Skeletal muscle tissue (tissue), 3 donors: ENCODE measurements at regions not wholly inside any gene's neighbourhood (a gene's known extent, or its start where the extent isn't known, plus 50 kb on each side); places are given as distances from the start of the nearest gene placed in this dataset.
"Not testable (repeated sequence)": the region's sequence is repeated elsewhere in the genome, so short reads cannot be mapped to it uniquely, and the experiment has no call there.

Source experiments
- H3K27ac ChIP-seq: one replicate; pipeline ENCODE4 v1.7.0; 2013; ENCODE audit warnings: mild to moderate bottlenecking, low read depth, low read length, inconsistent platforms
- H3K27me3 ChIP-seq, 3 donors: one replicate each; pipeline ENCODE4 v1.7.0; 2013; ENCODE audit warnings: low read length in 3 of 3; ENCODE audit not compliant: control insufficient read depth in 3 of 3, insufficient read depth in 3 of 3
- H3K36me3 ChIP-seq, 3 donors: one replicate each; pipeline ENCODE4 v1.7.0; 2013; ENCODE audit warnings: low read length in 3 of 3; ENCODE audit not compliant: control insufficient read depth in 3 of 3, insufficient read depth in 3 of 3
- H3K4me1 ChIP-seq, 3 donors: one replicate each; pipeline ENCODE4 v1.7.0; 2013; ENCODE audit warnings: low read length in 3 of 3, mild to moderate bottlenecking in 3 of 3; ENCODE audit not compliant: control insufficient read depth in 3 of 3, insufficient read depth in 3 of 3
- H3K4me3 ChIP-seq, 3 donors: one replicate each; pipeline ENCODE4 v1.7.0; 2013; ENCODE audit warnings: low read length in 3 of 3
- H3K9ac ChIP-seq, 3 donors: one replicate each; pipeline ENCODE4 v1.7.0; 2013; ENCODE audit warnings: low read length in 3 of 3, mild to moderate bottlenecking in 3 of 3, moderate library complexity in 2 of 3, low read depth in 1 of 3
- H3K9me3 ChIP-seq, 3 donors: one replicate each; pipeline ENCODE4 v1.7.0; 2013; ENCODE audit warnings: low read length in 3 of 3; ENCODE audit not compliant: control insufficient read depth in 3 of 3
- donor health status: Osteomylitis.

- H3K9me3 ChIP-seq = peaks cover 0 to 2% (median 0%) of the 10 kb centered on the region in 3 donors
- no peak overlapping the region for H3K9ac ChIP-seq
- peaks cover 12 to 21% (median 15%) of the 10 kb centered on the region in 3 donors for H3K36me3 ChIP-seq
- no peak overlapping the region for H3K4me3 ChIP-seq
- no peaks in the 10 kb centered on the region for H3K27me3 ChIP-seq
- no peak overlapping the region for H3K27ac ChIP-seq
- no peaks in the 10 kb centered on the region for H3K4me1 ChIP-seq
These were observed 90.1 kb upstream of the PCAT7 start for GRCh38 chr9:94464790-94465189.

DNA sequence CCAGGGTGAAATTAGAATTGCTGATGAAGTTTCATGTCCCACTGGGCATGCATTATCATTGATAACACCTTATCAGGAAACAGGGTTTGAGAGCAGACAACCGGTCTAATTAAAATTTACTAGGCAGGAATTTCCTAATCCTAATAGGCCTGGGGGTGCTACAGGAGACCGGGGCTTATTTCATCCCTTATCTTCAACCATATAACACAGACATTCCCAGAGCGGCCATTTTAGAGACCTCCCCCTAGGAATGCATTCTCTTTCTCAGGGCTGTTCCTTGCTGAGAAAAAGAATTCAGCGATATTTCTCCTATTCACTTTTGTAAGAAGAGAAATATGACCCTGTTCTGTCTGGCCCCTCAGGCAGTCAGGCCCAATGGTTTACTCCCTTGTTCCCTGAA lies 82.8 kb upstream of the PCAT7 start:
- H3K4me3 ChIP-seq, H3K9me3 ChIP-seq, H3K27ac ChIP-seq, H3K9ac ChIP-seq, H3K4me1 ChIP-seq, H3K27me3 ChIP-seq, H3K36me3 ChIP-seq: not testable (repeated sequence)

DNA sequence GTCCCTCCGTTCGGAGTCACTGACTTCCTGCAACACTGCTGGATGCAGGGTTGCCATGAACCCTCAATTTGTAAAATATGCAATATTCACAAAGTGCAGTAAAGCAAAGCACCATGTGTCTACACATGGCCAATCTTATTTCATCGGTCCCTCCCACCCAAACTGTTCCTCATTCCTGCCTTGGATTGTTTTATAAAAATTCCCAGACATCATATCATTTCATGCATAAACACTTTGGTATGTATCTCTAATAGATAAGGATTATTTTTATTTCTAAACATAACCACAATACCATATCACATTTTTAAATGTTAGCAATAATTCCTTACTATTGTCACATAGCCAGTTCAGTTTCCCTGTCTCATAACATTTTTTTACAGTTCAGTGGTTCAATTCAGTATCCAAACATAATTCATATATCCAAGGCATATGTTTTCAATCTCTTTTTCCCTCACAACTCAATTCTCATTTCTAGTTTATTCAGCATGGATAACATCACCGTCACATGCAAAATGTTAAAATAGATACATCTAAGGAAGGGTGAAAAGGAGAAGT lies 82.0 kb upstream of the PCAT7 start:
- H3K4me3 ChIP-seq = no peak overlapping the region
- H3K9ac ChIP-seq = no peak overlapping the region
- H3K27ac ChIP-seq = no peak overlapping the region
- H3K27me3 ChIP-seq = no peaks in the 10 kb centered on the region
- H3K36me3 ChIP-seq = no peaks in the 10 kb centered on the region
- H3K9me3 ChIP-seq = no peaks in the 10 kb centered on the region
- H3K4me1 ChIP-seq = no peaks in the 10 kb centered on the region

- Histone ChIP-seq H3K9ac (no peak overlapping the region), H3K4me1 (no peaks in the 10 kb centered on the region), H3K4me3 (no peak overlapping the region), H3K9me3 (no peaks in the 10 kb centered on the region), H3K36me3 (no peaks in the 10 kb centered on the region), H3K27me3 (no peaks in the 10 kb centered on the region), H3K27ac (no peak overlapping the region)
These were observed 75.8 kb upstream of the PCAT7 start for GRCh38 chr9:94478755-94479730.

- no peak overlapping the region for H3K4me3 ChIP-seq
- no peaks in the 10 kb centered on the region for H3K36me3 ChIP-seq
- no peak overlapping the region for H3K9ac ChIP-seq
- no peaks in the 10 kb centered on the region for H3K27me3 ChIP-seq
- H3K27ac ChIP-seq = no peak overlapping the region
- H3K4me1 ChIP-seq = no peaks in the 10 kb centered on the region
- H3K9me3 ChIP-seq = no peaks in the 10 kb centered on the region
These were observed 75.1 kb upstream of the PCAT7 start for GRCh38 chr9:94479757-94480156.

GRCh38 chr9:94480205-94480604 lies 74.7 kb upstream of the PCAT7 start:
- H3K27me3 ChIP-seq = no peaks in the 10 kb centered on the region
- H3K4me1 ChIP-seq = no peaks in the 10 kb centered on the region
- no peak overlapping the region for H3K27ac ChIP-seq
- H3K9ac ChIP-seq = no peak overlapping the region
- no peaks in the 10 kb centered on the region for H3K36me3 ChIP-seq
- H3K4me3 ChIP-seq = no peak overlapping the region
- H3K9me3 ChIP-seq = no peaks in the 10 kb centered on the region

DNA sequence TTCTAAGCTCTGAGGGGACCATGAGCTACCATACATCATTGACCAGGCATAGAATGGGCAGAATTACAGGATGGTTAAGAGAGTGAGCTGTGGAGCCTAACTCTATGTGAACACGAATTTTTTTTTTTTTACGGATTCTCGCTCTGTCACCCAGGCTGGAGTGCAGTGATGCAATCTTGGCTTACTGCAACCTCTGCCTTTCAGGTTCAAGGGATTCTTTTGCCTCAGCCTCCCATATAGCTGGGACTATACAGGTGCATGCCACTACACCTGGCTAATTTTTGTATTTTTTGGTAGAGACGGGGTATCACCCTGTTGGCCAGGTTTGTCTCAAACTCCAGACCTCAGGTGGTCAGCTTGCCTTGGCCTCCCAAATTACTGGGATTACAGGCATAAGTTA lies 72.8 kb upstream of the PCAT7 start:
- no peak overlapping the region for H3K4me3 ChIP-seq
- no peak overlapping the region for H3K27ac ChIP-seq
- H3K36me3 ChIP-seq = no peaks in the 10 kb centered on the region
- no peak overlapping the region for H3K9ac ChIP-seq
- no peaks in the 10 kb centered on the region for H3K4me1 ChIP-seq
- H3K27me3 ChIP-seq = no peaks in the 10 kb centered on the region
- no peaks in the 10 kb centered on the region for H3K9me3 ChIP-seq

GRCh38 chr9:94490465-94490864 lies 64.4 kb upstream of the PCAT7 start:
- Histone ChIP-seq H3K36me3 (no peaks in the 10 kb centered on the region), H3K4me3 (no peak overlapping the region), H3K9me3 (no peaks in the 10 kb centered on the region), H3K9ac (no peak overlapping the region), H3K4me1 (no peaks in the 10 kb centered on the region), H3K27me3 (no peaks in the 10 kb centered on the region), H3K27ac (no peak overlapping the region)

DNA sequence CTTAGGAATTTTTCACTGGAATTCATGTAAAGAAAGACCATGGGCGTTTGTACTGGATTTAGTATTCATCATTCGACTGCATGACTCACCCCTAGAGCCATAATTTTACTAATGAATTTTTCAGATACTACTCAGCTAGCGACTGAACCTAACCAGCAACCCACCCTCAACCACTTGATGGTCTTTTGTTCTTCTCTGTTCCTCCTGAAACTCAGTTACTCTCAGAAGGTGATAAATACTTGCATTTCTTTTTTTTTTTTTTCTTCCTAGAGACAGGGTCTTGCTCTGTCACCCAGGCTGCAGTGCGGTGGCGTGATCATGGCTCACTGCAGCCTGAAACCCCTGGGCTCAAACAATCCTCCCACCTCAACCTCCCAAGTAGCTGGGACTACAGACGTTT lies 62.8 kb upstream of the PCAT7 start:
- H3K9ac ChIP-seq, H3K27me3 ChIP-seq, H3K36me3 ChIP-seq, H3K27ac ChIP-seq, H3K9me3 ChIP-seq, H3K4me3 ChIP-seq, H3K4me1 ChIP-seq: not testable (repeated sequence)

DNA sequence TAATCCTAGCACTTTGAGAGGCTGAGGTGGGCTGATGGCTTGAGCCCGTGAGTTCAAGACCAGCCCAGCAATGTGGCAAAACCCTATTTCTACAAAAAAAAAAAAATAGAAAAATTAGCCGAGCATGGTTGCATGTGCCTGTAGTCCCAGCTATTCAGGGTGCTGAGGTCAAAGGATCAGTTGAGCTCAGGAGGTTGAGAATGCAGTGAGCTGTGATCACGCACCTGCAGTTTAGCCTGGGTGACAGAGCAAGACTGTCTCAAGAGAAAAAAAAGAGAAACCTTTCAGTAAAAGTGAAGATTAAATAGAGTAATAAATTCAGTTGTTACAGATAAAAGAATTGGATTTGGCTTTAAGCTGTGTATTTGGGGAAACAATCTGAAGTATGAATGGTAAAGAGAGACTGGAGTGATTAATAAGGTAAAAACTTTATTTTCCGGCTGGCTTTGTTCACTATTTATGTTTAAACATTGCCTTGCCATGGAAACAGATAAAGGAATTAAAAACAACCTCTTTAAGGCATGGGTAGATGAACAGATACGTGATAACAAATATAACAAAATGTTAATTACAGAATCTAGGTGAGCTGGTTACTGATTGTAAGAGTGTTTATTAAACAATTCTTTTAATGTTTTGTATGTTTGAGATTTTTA lies 56.0 kb upstream of the PCAT7 start:
- H3K27me3 ChIP-seq = no peaks in the 10 kb centered on the region
- no peak overlapping the region for H3K4me3 ChIP-seq
- H3K4me1 ChIP-seq = no peaks in the 10 kb centered on the region
- H3K9me3 ChIP-seq = no peaks in the 10 kb centered on the region
- H3K36me3 ChIP-seq = no peaks in the 10 kb centered on the region
- H3K27ac ChIP-seq = no peak overlapping the region
- H3K9ac ChIP-seq = no peak overlapping the region
